ENCODE measurements at regions not wholly inside any gene's neighbourhood (a gene's known extent, or its start where the extent isn't known, plus 50 kb on each side); places are given as distances from the start of the nearest gene placed in this dataset.

DNA sequence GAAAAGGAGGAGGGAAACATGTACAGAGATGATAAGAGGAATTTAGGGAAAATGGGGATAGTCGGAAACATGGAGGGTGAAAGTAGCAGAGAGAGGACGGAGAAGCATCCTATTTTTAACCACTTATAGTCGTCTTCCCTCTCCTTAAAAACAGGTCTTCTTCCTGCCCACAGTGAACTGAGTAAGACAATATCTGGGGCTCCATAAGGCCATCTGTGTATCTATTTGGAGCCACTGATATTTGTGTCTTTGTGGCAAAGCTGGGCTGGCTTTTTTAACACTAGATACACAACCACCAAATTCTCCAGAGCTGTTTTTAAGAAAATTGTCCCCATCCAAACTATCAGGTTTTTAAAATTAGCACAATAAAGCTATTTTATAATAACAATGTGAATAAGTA is 109.5 kb upstream of the RAP1B start:
- H3K9me3 Mint-ChIP-seq = no peaks in the 10 kb centered on the region
- DNase-seq (ENCODE audit: low spot score) = no peak
- CTCF ChIA-PET = no interaction called here
- POLR2A ChIA-PET = interaction anchor here (0.7 kb wide), 1 partner anchor 18 kb away, joined by 3 read pairs; no protein-coding TSS in a partner anchor
- TF ChIP-seq, protein P1, sequence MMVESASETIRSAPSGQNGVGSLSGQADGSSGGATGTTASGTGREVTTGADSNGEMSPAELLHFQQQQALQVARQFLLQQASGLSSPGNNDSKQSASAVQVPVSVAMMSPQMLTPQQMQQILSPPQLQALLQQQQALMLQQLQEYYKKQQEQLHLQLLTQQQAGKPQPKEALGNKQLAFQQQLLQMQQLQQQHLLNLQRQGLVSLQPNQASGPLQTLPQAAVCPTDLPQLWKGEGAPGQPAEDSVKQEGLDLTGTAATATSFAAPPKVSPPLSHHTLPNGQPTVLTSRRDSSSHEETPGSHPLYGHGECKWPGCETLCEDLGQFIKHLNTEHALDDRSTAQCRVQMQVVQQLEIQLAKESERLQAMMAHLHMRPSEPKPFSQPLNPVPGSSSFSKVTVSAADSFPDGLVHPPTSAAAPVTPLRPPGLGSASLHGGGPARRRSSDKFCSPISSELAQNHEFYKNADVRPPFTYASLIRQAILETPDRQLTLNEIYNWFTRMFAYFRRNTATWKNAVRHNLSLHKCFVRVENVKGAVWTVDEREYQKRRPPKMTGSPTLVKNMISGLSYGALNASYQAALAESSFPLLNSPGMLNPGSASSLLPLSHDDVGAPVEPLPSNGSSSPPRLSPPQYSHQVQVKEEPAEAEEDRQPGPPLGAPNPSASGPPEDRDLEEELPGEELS (CRISPR knock-in tag; IDR thresholded peaks at IDR 0.05) = no peak
- TF ChIP-seq ZNF219 (CRISPR knock-in tag; IDR thresholded peaks at IDR 0.05; ENCODE audit: borderline replicate concordance) (no peak), SP1 (CRISPR knock-in tag; conservative IDR thresholded peaks at IDR 0.05) (no peak), FOXP1 (CRISPR knock-in tag; IDR thresholded peaks at IDR 0.05; ENCODE audit: borderline replicate concordance) (no peak), ELF4 (CRISPR knock-in tag; IDR thresholded peaks at IDR 0.05; ENCODE audit: low read depth) (no peak), USF1 (CRISPR knock-in tag; IDR thresholded peaks at IDR 0.05) (no peak), ATF2 (CRISPR knock-in tag; IDR thresholded peaks at IDR 0.05; ENCODE audit: borderline replicate concordance, low read depth) (no peak), TCF7 (CRISPR knock-in tag; IDR thresholded peaks at IDR 0.05; ENCODE audit: low read depth) (no peak), ETV6 (CRISPR knock-in tag; IDR thresholded peaks at IDR 0.05) (no peak)
- TF ChIP-seq, protein P2, sequence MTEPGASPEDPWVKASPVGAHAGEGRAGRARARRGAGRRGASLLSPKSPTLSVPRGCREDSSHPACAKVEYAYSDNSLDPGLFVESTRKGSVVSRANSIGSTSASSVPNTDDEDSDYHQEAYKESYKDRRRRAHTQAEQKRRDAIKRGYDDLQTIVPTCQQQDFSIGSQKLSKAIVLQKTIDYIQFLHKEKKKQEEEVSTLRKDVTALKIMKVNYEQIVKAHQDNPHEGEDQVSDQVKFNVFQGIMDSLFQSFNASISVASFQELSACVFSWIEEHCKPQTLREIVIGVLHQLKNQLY (CRISPR knock-in tag; IDR thresholded peaks at IDR 0.05) = no peak
- TF ChIP-seq, protein P3, sequence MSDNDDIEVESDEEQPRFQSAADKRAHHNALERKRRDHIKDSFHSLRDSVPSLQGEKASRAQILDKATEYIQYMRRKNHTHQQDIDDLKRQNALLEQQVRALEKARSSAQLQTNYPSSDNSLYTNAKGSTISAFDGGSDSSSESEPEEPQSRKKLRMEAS (CRISPR knock-in tag; IDR thresholded peaks at IDR 0.05) = no peak
- no peaks in the 10 kb centered on the region for H3K36me3 Mint-ChIP-seq
- H3K27ac Mint-ChIP-seq = no peak overlapping the region
- H3K4me3 Mint-ChIP-seq = no peak overlapping the region
- peaks cover 2% of the 10 kb centered on the region; the same call in 1 of the 2 replicates for H3K4me1 Mint-ChIP-seq
- ATAC-seq = no peak
- no peaks in the 10 kb centered on the region for H3K27me3 Mint-ChIP-seq (ENCODE audit: low read depth)

DNA sequence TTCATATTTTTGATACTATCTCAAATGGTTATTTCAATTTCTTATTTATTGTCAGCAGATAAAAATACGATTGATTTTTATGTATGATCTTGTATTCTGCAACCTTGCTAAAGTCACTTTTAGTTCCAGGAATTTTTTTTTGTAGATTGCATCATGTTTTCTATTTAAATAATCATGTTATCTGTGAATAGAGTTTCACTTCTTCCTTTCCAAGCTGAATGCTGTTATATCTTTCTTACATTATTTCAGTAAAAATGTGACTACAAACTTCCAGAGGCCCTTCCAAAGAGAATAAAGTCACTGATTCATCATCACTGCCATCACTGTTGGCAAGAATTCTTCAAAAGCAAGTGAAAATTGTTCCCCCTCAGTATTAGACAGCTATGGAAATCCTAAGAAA is 104.7 kb upstream of the RAP1B start:
- no peak for ATAC-seq
- no peak overlapping the region for H3K4me3 Mint-ChIP-seq
- TF ChIP-seq, protein P4, sequence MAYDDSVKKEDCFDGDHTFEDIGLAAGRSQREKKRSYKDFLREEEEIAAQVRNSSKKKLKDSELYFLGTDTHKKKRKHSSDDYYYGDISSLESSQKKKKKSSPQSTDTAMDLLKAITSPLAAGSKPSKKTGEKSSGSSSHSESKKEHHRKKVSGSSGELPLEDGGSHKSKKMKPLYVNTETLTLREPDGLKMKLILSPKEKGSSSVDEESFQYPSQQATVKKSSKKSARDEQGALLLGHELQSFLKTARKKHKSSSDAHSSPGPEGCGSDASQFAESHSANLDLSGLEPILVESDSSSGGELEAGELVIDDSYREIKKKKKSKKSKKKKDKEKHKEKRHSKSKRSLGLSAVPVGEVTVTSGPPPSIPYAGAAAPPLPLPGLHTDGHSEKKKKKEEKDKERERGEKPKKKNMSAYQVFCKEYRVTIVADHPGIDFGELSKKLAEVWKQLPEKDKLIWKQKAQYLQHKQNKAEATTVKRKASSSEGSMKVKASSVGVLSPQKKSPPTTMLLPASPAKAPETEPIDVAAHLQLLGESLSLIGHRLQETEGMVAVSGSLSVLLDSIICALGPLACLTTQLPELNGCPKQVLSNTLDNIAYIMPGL (CRISPR knock-in tag; IDR thresholded peaks at IDR 0.05) = no peak
- DNase-seq (ENCODE audit: low spot score) = no peak
- ChIA-PET CTCF (no interaction called here), POLR2A (no interaction called here)
- no peaks in the 10 kb centered on the region for H3K27me3 Mint-ChIP-seq (ENCODE audit: low read depth)
- H3K36me3 Mint-ChIP-seq = no peaks in the 10 kb centered on the region
- no peak overlapping the region for H3K27ac Mint-ChIP-seq
- H3K4me1 Mint-ChIP-seq = peaks cover 1% of the 10 kb centered on the region; the same call in 1 of the 2 replicates
- H3K9me3 Mint-ChIP-seq = no peaks in the 10 kb centered on the region

DNA sequence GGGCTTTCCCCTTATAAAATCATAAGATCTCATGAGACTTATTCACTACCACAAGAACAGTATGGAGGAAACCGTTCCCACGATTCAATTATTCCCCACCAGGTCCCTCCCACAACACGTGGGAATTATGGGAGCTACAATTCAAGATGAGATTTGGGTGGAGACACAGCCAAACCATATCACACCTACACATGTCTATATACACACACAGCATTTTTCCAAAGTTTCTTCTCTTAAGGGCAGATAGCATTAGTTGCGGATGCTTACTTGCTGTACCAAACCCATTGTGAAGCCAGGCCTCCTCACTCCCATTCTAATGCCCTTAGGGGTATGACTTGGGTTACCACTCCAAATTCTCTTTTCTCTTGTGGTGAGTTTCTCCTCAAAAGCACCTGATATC is 104.1 kb upstream of the RAP1B start:
- peak; percentile 75 for ATAC-seq
- CTCF ChIA-PET = no interaction called here
- Mint-ChIP-seq H3K9me3 (no peaks in the 10 kb centered on the region), H3K27ac (no peak overlapping the region), H3K27me3 (ENCODE audit: low read depth) (no peaks in the 10 kb centered on the region), H3K36me3 (no peaks in the 10 kb centered on the region), H3K4me3 (no peak overlapping the region), H3K4me1 (no peaks in the 10 kb centered on the region)
- no peak for DNase-seq (ENCODE audit: low spot score)
- POLR2A ChIA-PET = no interaction called here
- TF ChIP-seq, protein P3 (CRISPR knock-in tag; IDR thresholded peaks at IDR 0.05) = no peak
- TF ChIP-seq TEAD4 (CRISPR knock-in tag; IDR thresholded peaks at IDR 0.05) (no peak), RORB (CRISPR knock-in tag; IDR thresholded peaks at IDR 0.05) (no peak), ERG (CRISPR knock-in tag; IDR thresholded peaks at IDR 0.05) (peak; percentile 82), NR3C1 (CRISPR knock-in tag; conservative IDR thresholded peaks at IDR 0.05; ENCODE audit: low read depth) (no peak), JAZF1 (CRISPR knock-in tag; IDR thresholded peaks at IDR 0.05) (no peak), ZNF671 (CRISPR knock-in tag; IDR thresholded peaks at IDR 0.05) (peak; percentile 92), USF1 (CRISPR knock-in tag; IDR thresholded peaks at IDR 0.05) (no peak), EMX1 (CRISPR knock-in tag; IDR thresholded peaks at IDR 0.05) (peak; percentile 93)
- TF ChIP-seq, protein P5, sequence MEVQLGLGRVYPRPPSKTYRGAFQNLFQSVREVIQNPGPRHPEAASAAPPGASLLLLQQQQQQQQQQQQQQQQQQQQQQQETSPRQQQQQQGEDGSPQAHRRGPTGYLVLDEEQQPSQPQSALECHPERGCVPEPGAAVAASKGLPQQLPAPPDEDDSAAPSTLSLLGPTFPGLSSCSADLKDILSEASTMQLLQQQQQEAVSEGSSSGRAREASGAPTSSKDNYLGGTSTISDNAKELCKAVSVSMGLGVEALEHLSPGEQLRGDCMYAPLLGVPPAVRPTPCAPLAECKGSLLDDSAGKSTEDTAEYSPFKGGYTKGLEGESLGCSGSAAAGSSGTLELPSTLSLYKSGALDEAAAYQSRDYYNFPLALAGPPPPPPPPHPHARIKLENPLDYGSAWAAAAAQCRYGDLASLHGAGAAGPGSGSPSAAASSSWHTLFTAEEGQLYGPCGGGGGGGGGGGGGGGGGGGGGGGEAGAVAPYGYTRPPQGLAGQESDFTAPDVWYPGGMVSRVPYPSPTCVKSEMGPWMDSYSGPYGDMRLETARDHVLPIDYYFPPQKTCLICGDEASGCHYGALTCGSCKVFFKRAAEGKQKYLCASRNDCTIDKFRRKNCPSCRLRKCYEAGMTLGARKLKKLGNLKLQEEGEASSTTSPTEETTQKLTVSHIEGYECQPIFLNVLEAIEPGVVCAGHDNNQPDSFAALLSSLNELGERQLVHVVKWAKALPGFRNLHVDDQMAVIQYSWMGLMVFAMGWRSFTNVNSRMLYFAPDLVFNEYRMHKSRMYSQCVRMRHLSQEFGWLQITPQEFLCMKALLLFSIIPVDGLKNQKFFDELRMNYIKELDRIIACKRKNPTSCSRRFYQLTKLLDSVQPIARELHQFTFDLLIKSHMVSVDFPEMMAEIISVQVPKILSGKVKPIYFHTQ (CRISPR knock-in tag; IDR thresholded peaks at IDR 0.05) = 0 out of 2 replicates have a peak, but pooled peaks have one; percentile 77
